ENCODE measurements at regions not wholly inside any gene's neighbourhood (a gene's known extent, or its start where the extent isn't known, plus 50 kb on each side); places are given as distances from the start of the nearest gene placed in this dataset.

DNA sequence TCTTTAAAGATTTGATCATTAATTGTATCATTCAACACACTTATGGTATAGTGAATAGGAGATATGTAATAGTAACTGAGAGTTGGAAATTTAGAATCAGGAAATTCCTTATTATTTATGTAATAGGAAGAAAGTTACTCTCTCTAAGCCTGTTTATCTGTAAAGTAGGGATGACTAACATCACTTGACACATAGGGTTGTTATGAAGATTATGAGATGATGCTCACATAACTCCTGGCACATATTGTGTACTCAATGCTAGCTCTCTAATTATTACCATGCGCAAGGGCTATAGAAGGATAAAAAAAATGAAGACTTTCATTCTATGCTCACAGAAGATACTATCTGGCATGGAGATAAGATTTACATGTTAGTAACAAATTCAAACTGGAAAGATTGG lies 149.9 kb downstream of the ISOC1 start:
- TF ChIP-seq, protein P1, sequence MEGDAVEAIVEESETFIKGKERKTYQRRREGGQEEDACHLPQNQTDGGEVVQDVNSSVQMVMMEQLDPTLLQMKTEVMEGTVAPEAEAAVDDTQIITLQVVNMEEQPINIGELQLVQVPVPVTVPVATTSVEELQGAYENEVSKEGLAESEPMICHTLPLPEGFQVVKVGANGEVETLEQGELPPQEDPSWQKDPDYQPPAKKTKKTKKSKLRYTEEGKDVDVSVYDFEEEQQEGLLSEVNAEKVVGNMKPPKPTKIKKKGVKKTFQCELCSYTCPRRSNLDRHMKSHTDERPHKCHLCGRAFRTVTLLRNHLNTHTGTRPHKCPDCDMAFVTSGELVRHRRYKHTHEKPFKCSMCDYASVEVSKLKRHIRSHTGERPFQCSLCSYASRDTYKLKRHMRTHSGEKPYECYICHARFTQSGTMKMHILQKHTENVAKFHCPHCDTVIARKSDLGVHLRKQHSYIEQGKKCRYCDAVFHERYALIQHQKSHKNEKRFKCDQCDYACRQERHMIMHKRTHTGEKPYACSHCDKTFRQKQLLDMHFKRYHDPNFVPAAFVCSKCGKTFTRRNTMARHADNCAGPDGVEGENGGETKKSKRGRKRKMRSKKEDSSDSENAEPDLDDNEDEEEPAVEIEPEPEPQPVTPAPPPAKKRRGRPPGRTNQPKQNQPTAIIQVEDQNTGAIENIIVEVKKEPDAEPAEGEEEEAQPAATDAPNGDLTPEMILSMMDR (IDR thresholded peaks at IDR 0.05) = no peak
- Mint-ChIP-seq H3K36me3 (ENCODE audit: unreplicated experiment) (no peaks in the 10 kb centered on the region), H3K9me3 (ENCODE audit: unreplicated experiment) (no peaks in the 10 kb centered on the region), H3K27me3 (ENCODE audit: unreplicated experiment) (peaks cover 5% of the 10 kb centered on the region), H3K4me3 (ENCODE audit: unreplicated experiment) (no peak overlapping the region), H3K4me1 (ENCODE audit: unreplicated experiment) (no peaks in the 10 kb centered on the region), H3K27ac (ENCODE audit: unreplicated experiment) (no peak overlapping the region)
- DNase-seq (ENCODE audit: extremely low spot score, unreplicated experiment) = no peak

DNA sequence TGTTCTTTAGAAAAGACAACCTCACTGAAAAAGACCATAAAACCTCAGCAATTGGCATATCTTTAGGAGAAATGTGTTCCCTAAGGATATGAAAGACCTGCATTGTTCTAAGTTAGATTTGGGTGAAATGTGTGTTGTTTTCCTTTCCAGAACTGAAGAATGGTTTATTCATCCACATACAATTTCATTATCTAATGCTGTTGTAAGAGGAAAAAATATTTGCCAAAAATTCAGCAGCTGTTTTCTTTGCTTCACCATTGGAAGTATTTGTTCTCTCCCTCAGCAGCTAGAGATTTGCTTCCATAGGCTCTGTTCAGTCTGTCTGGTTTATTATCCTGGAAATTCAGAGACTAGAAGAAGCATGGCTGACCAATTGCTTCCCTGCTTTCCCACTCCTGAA lies 150.9 kb downstream of the ISOC1 start:
- Mint-ChIP-seq H3K4me3 (ENCODE audit: unreplicated experiment) (no peak overlapping the region), H3K9me3 (ENCODE audit: unreplicated experiment) (no peaks in the 10 kb centered on the region), H3K36me3 (ENCODE audit: unreplicated experiment) (no peaks in the 10 kb centered on the region), H3K27me3 (ENCODE audit: unreplicated experiment) (peaks cover 5% of the 10 kb centered on the region), H3K4me1 (ENCODE audit: unreplicated experiment) (no peaks in the 10 kb centered on the region), H3K27ac (ENCODE audit: unreplicated experiment) (no peak overlapping the region)
- no peak for DNase-seq (ENCODE audit: extremely low spot score, unreplicated experiment)
- TF ChIP-seq, protein P1 (IDR thresholded peaks at IDR 0.05) = no peak

DNA sequence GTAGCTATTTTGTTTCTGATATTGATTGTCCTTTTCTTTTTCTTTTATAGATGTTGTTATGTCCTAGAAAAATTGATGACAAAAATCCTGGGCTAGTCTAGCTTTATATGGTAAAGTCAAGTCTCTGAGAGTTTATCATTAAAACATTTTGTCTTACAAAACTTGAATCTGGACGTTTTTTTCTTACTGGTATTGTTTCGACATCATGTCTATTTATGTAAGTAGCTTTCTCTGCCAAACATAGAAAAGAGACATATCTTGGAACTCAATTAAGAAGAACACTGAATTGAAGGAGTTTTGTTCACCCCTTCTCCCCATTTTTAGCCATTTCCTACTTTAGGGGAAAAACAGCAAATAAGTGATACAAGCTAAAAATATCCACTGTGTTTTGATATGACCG lies 151.5 kb downstream of the ISOC1 start:
- TF ChIP-seq, protein P1 (IDR thresholded peaks at IDR 0.05) = no peak
- H3K36me3 Mint-ChIP-seq (ENCODE audit: unreplicated experiment) = no peaks in the 10 kb centered on the region
- no peaks in the 10 kb centered on the region for H3K9me3 Mint-ChIP-seq (ENCODE audit: unreplicated experiment)
- no peak overlapping the region for H3K27ac Mint-ChIP-seq (ENCODE audit: unreplicated experiment)
- no peak for DNase-seq (ENCODE audit: extremely low spot score, unreplicated experiment)
- H3K4me1 Mint-ChIP-seq (ENCODE audit: unreplicated experiment) = no peaks in the 10 kb centered on the region
- H3K4me3 Mint-ChIP-seq (ENCODE audit: unreplicated experiment) = no peak overlapping the region
- peaks cover 5% of the 10 kb centered on the region for H3K27me3 Mint-ChIP-seq (ENCODE audit: unreplicated experiment)

DNA sequence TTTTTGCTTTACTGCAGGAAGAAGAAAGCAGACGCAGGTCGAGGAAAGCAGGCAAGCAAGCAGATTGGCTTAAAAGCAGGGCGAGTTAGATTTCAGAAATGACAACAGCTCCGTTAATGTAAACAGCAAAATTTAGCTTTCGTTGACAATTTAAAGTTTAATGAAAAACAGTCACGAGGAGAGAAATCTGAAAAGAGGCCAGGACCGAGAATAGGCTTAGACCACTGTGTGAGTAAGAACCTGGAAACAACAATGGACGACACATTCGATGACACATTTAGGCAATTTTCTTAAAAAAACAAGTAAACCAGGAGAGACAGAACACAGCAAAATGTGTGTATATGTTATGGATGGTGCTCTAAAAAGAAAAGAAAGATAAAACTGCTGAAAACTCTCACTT lies 155.3 kb downstream of the ISOC1 start:
- Mint-ChIP-seq H3K27me3 (ENCODE audit: unreplicated experiment) (peaks cover 5% of the 10 kb centered on the region), H3K27ac (ENCODE audit: unreplicated experiment) (no peak overlapping the region)
- DNase-seq (ENCODE audit: extremely low spot score, unreplicated experiment) = no peak

DNA sequence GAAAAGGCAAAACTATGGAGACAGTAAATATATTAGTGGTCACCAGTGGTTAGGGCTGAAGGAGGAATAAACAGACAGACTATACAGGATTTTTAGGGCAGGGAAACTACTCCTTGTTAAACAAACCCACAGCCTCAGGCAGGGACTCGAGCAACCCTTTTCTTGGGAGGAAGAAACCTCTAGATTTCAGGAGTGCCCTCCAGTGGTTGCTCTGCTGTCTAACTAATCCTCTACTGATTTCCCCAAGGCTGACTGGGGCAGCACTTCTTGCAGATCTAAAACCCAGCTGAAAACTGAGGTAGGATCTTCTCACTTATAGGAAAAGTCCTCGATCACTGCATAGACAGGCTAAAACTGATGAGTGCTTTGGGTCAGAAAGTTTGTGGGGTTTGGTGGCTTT lies 176.8 kb downstream of the ISOC1 start:
- Mint-ChIP-seq H3K4me1 (ENCODE audit: unreplicated experiment) (no peaks in the 10 kb centered on the region), H3K9me3 (ENCODE audit: unreplicated experiment) (no peaks in the 10 kb centered on the region), H3K4me3 (ENCODE audit: unreplicated experiment) (no peak overlapping the region), H3K27me3 (ENCODE audit: unreplicated experiment) (peaks cover 7% of the 10 kb centered on the region), H3K36me3 (ENCODE audit: unreplicated experiment) (no peaks in the 10 kb centered on the region), H3K27ac (ENCODE audit: unreplicated experiment) (no peak overlapping the region)
- TF ChIP-seq, protein P1 (IDR thresholded peaks at IDR 0.05) = peak; percentile 19
- DNase-seq (ENCODE audit: extremely low spot score, unreplicated experiment) = no peak

More for the DNA sequence above, 155.3 kb downstream of the ISOC1 start:
- no peak overlapping the region for H3K4me3 Mint-ChIP-seq (ENCODE audit: unreplicated experiment)
- no peaks in the 10 kb centered on the region for H3K4me1 Mint-ChIP-seq (ENCODE audit: unreplicated experiment)
- peaks cover 23% of the 10 kb centered on the region for H3K9me3 Mint-ChIP-seq (ENCODE audit: unreplicated experiment)
- TF ChIP-seq, protein P1 (IDR thresholded peaks at IDR 0.05) = no peak
- no peaks in the 10 kb centered on the region for H3K36me3 Mint-ChIP-seq (ENCODE audit: unreplicated experiment)

Measured in osteocyte (in vitro differentiated cells).